GM10248 (cell line): ENCODE measurements at regions not wholly inside any gene's neighbourhood (a gene's known extent, or its start where the extent isn't known, plus 50 kb on each side); places are given as distances from the start of the nearest gene placed in this dataset.

Experiments used
- CTCF ChIA-PET: fragments of 300-600 bp; sonication (Branson Sonifier 250); formaldehyde crosslinking; extraction: SDS; loops from one replicate; lab custom pipeline; 2021; ENCODE audit warnings: antibody characterized with exemption; lab: Yijun Ruan, JAX
- POLR2A ChIA-PET: fragments of 350-650 bp; sonication (Branson Sonifier 250); formaldehyde crosslinking; extraction: SDS; loops from one replicate; lab custom pipeline; 2020; ENCODE audit warnings: antibody characterized with exemption; lab: Yijun Ruan, JAX
- DNase-seq: peaks from one replicate; pipeline ENCODE4 v3.0.0; 2012; ENCODE audit errors: extremely low spot score
- CTCF ChIP-seq: IDR thresholded peaks from 2 replicates; pipeline ENCODE4 v1.5.1; 2012; ENCODE audit warnings: mild to moderate bottlenecking, low read depth; ENCODE audit errors: extremely low read depth, missing control alignments, control extremely low read depth

- ChIA-PET POLR2A (no interaction called here), CTCF (no interaction called here)
- no peak for DNase-seq
- no peak for TF ChIP-seq CTCF
Measured at GRCh38 chrX:113644426-113644825, 803.8 kb upstream of the AMOT start.

GRCh38 chrX:113634565-113634964, 793.9 kb upstream of the AMOT start:
- CTCF ChIA-PET = no interaction called here
- POLR2A ChIA-PET = no interaction called here
- DNase-seq = no peak
- no peak for TF ChIP-seq CTCF

GRCh38 chrX:113629326-113629725, 788.7 kb upstream of the AMOT start:
- no peak for TF ChIP-seq CTCF
- DNase-seq = no peak
- ChIA-PET POLR2A (no interaction called here), CTCF (no interaction called here)

GRCh38 chrX:113594123-113594841, 753.7 kb upstream of the AMOT start:
- ChIA-PET POLR2A (no interaction called here), CTCF (no interaction called here)
- no peak for DNase-seq
- no peak for TF ChIP-seq CTCF

GRCh38 chrX:113586281-113586898, 745.8 kb upstream of the AMOT start:
- CTCF ChIA-PET = interaction anchor here (1.3 kb wide), 1 partner anchor 55 kb away, joined by 3 read pairs; no protein-coding TSS in a partner anchor
- no peak for DNase-seq
- no peak for TF ChIP-seq CTCF

GRCh38 chrX:113580486-113580885, 739.9 kb upstream of the AMOT start:
- POLR2A ChIA-PET = no interaction called here
- CTCF ChIA-PET = no interaction called here
- no peak for TF ChIP-seq CTCF
- no peak for DNase-seq

More at GRCh38 chrX:113586281-113586898, 745.8 kb upstream of the AMOT start:
- POLR2A ChIA-PET = no interaction called here

- CTCF ChIA-PET = no interaction called here
- POLR2A ChIA-PET = no interaction called here
- DNase-seq = no peak
- no peak for TF ChIP-seq CTCF
Measured at GRCh38 chrX:113558576-113558975, 717.9 kb upstream of the AMOT start.
